SK-N-SH (cell line): ENCODE measurements at regions not wholly inside any gene's neighbourhood (a gene's known extent, or its start where the extent isn't known, plus 50 kb on each side); places are given as distances from the start of the nearest gene placed in this dataset.
A peak's percentile ranks its signal among the peaks of the same experiment; 100 is the strongest.

Source experiments
- CTCF ChIA-PET: fragments of 300-600, 350-600 bp; formaldehyde crosslinking; extraction: SDS; loops from one replicate; lab custom pipeline; 2021; lab: Yijun Ruan, JAX
- POLR2A ChIA-PET: fragments of 350-600 bp; sonication (Branson Sonifier 250); formaldehyde crosslinking; extraction: SDS; loops from one replicate; lab custom pipeline; 2020; ENCODE audit warnings: antibody characterized with exemption, inconsistent platforms; lab: Yijun Ruan, JAX
- DNase-seq: peaks from one replicate; pipeline ENCODE4 v3.0.0; 2012
- H2AFZ ChIP-seq: fragments of 200-600 bp; sonication (generic); 2 replicates; pipeline ENCODE4 v1.8.1; 2016; ENCODE audit warnings: antibody characterized with exemption, mild to moderate bottlenecking, low read depth
- H3F3A ChIP-seq: fragments of 200-600 bp; sonication (generic); replicated peaks from 2 replicates; pipeline ENCODE3; 2016; ENCODE audit warnings: antibody characterized with exemption, mild to moderate bottlenecking; ENCODE audit not compliant: insufficient read depth
- H3K27ac ChIP-seq, 2 experiments: fragments of 200-500 bp in 1 of 2; fragments of 200-600 bp in 1 of 2; sonication (Bioruptor generic) in 1 of 2; sonication (generic), shearing (Covaris generic) in 1 of 2; 2 replicates each; pipeline versions ENCODE4 v1.5.1 to v1.6.1; 2014 to 2016; ENCODE audit warnings: low read depth in 2 of 2, inconsistent platforms in 1 of 2, low read length in 1 of 2, mild to moderate bottlenecking in 1 of 2, mixed read lengths in 1 of 2
- H3K27me3 ChIP-seq: fragments of 200-600 bp; sonication (generic), shearing (Covaris generic); 2 replicates; pipeline ENCODE4 v1.6.1; 2016; ENCODE audit warnings: mixed run types; ENCODE audit not compliant: insufficient read depth
- H3K36me3 ChIP-seq, 2 experiments: fragments of 200-500 bp in 1 of 2; fragments of 200-600 bp in 1 of 2; sonication (Bioruptor generic) in 1 of 2; sonication (generic) in 1 of 2; replicated peaks in 1 of 2; 2 replicates each; pipeline versions ENCODE3 to v1.5.1; 2014 to 2016; ENCODE audit warnings: low read length in 1 of 2, mild to moderate bottlenecking in 1 of 2; ENCODE audit not compliant: insufficient read depth in 2 of 2, control insufficient read depth in 1 of 2
- H3K4me1 ChIP-seq, 2 experiments: fragments of 200-500 bp in 1 of 2; fragments of 200-600 bp in 1 of 2; sonication (Bioruptor generic) in 1 of 2; sonication (generic), shearing (Covaris generic) in 1 of 2; 2 replicates each; pipeline versions ENCODE4 v1.5.1 to v1.6.1; 2014 to 2016; ENCODE audit warnings: low read depth in 1 of 2, low read length in 1 of 2, mixed run types in 1 of 2; ENCODE audit not compliant: insufficient read depth in 2 of 2, control insufficient read depth in 1 of 2
- H3K4me2 ChIP-seq: fragments of 200-600 bp; sonication (generic), shearing (Covaris generic); 2 replicates; pipeline ENCODE4 v1.6.1; 2017; ENCODE audit warnings: mixed run types
- H3K4me3 ChIP-seq, 2 experiments: fragments of 200-500 bp in 1 of 2; fragments of 200-600 bp in 1 of 2; sonication (Bioruptor generic) in 1 of 2; sonication (generic), shearing (Covaris generic) in 1 of 2; 2 replicates each; pipeline versions ENCODE4 v1.5.1 to v1.8.1; 2014 to 2016; ENCODE audit warnings: low read depth in 2 of 2, inconsistent platforms in 1 of 2, low read length in 1 of 2, mild to moderate bottlenecking in 1 of 2, mixed read lengths in 1 of 2, moderate library complexity in 1 of 2
- H3K79me2 ChIP-seq: fragments of 200-600 bp; sonication (generic); 2 replicates; pipeline ENCODE4 v1.8.1; 2017; ENCODE audit warnings: mild to moderate bottlenecking; ENCODE audit not compliant: insufficient read depth
- H3K9ac ChIP-seq: fragments of 200-600 bp; sonication (generic); 2 replicates; pipeline ENCODE4 v1.6.1; 2017; ENCODE audit warnings: mixed run types
- H3K9me2 ChIP-seq: fragments of 200-600 bp; sonication (generic); 2 replicates; pipeline ENCODE4 v1.6.1; 2017; ENCODE audit warnings: mixed run types
- H3K9me3 ChIP-seq: fragments of 200-600 bp; sonication (generic); 2 replicates; pipeline ENCODE4 v1.6.1; 2017; ENCODE audit warnings: mixed run types, mild to moderate bottlenecking, moderate library complexity
- H4K20me1 ChIP-seq: fragments of 200-600 bp; sonication (generic); 2 replicates; pipeline ENCODE4 v1.6.1; 2017; ENCODE audit warnings: mild to moderate bottlenecking, mixed run types; ENCODE audit not compliant: insufficient read depth
- CTCF ChIP-seq: fragments of 200-600 bp; sonication (generic); IDR thresholded peaks from 2 replicates; pipeline ENCODE4 v1.6.1; 2017; ENCODE audit warnings: antibody characterized with exemption, mild to moderate bottlenecking, moderate library complexity
- GATA2 ChIP-seq: sonication (generic); formaldehyde crosslinking; IDR thresholded peaks from 2 replicates; pipeline ENCODE4 v1.5.0; 2020; ENCODE audit warnings: mild to moderate bottlenecking, missing genetic modification reagents
- JUND ChIP-seq: IDR thresholded peaks from 2 replicates; pipeline ENCODE4 v1.4.0; 2012
- MAX ChIP-seq: IDR thresholded peaks from 2 replicates; pipeline ENCODE4 v1.4.0; 2012; ENCODE audit warnings: low read depth
- NRF1 ChIP-seq: IDR thresholded peaks from 2 replicates; pipeline ENCODE4 v1.6.1; 2012; ENCODE audit warnings: low read depth, mild to moderate bottlenecking, low read length
- RAD21 ChIP-seq: IDR thresholded peaks from 2 replicates; pipeline ENCODE4 v1.6.1; 2012; ENCODE audit warnings: mild to moderate bottlenecking, low read length
- RCOR1 ChIP-seq: fragments of 150-350 bp; IDR thresholded peaks from 2 replicates; pipeline ENCODE4 v1.6.1; 2017; ENCODE audit warnings: antibody characterized with exemption, low read length
- REST ChIP-seq: IDR thresholded peaks from 2 replicates; pipeline ENCODE4 v1.6.1; 2012; ENCODE audit warnings: mild to moderate bottlenecking, low read depth, low read length, moderate library complexity
- RXRA ChIP-seq: IDR thresholded peaks from 2 replicates; pipeline ENCODE4 v1.4.0; 2012; ENCODE audit warnings: low read depth, mild to moderate bottlenecking, borderline replicate concordance
- SMC3 ChIP-seq: IDR thresholded peaks from 2 replicates; pipeline ENCODE4 v1.6.1; 2012; ENCODE audit warnings: low read depth, low read length, improper control_type of control experiment
- TEAD4 ChIP-seq: IDR thresholded peaks from 2 replicates; pipeline ENCODE4 v1.4.0; 2012; ENCODE audit warnings: mild to moderate bottlenecking, borderline replicate concordance; ENCODE audit not compliant: insufficient read depth
- USF1 ChIP-seq: IDR thresholded peaks from 2 replicates; pipeline ENCODE4 v1.4.0; 2012; ENCODE audit warnings: low read depth, borderline replicate concordance
- USF2 ChIP-seq: fragments of 150-350 bp; IDR thresholded peaks from 2 replicates; pipeline ENCODE4 v1.6.1; 2017; ENCODE audit warnings: antibody characterized with exemption, low read length, low read depth, borderline replicate concordance
- ZBTB33 ChIP-seq: IDR thresholded peaks from 2 replicates; pipeline ENCODE4 v1.4.0; 2012; ENCODE audit warnings: low read depth, borderline replicate concordance
- WGBS: methylation state at CpG from one replicate; pipeline ENCODE4 v1.1.6; 2017; ENCODE audit warnings: low lambda C conversion rate; 5-methylcytosine and 5-hydroxymethylcytosine counted together

GRCh38 chr10:120735773-120736371, 115.3 kb upstream of the WDR11 start:
- H3K79me2 ChIP-seq, result no peaks in the 10 kb centered on the region
- TF ChIP-seq ZBTB33 (no peak), MAX (no peak), RAD21 (peak; percentile 69), USF2 (no peak), CTCF (peak; percentile 83), SMC3 (peak; percentile 57), RXRA (no peak)
- no peaks in the 10 kb centered on the region for H3K4me1 ChIP-seq
- POLR2A ChIA-PET, result no interaction called here
- no peaks in the 10 kb centered on the region for H3K27me3 ChIP-seq
- no peaks in the 10 kb centered on the region for H4K20me1 ChIP-seq
- no peaks in the 10 kb centered on the region for H3K36me3 ChIP-seq
- no peaks in the 10 kb centered on the region for H3K9me2 ChIP-seq
- peak; percentile 22 for DNase-seq
- WGBS, result 30% methylated on average over 5 of the region's 5 CpGs
- no peaks in the 10 kb centered on the region for H3K9me3 ChIP-seq
- no peak overlapping the region for H3K27ac ChIP-seq
- H3F3A ChIP-seq, result peaks cover 24% of the 10 kb centered on the region
- H3K9ac ChIP-seq, result no peak overlapping the region
- no peak overlapping the region for H3K4me2 ChIP-seq
- CTCF ChIA-PET, result interaction anchor here (0.7 to 3.7 kb wide), 26 partner anchors 9 to 1049 kb away, joined by 3 to 45 read pairs (median 4); no protein-coding TSS in a partner anchor
- no peak overlapping the region; a peak in 1 of 4 replicates for H3K4me3 ChIP-seq
- no peak overlapping the region for H2AFZ ChIP-seq

GRCh38 chr10:120736377-120736776, 114.8 kb upstream of the WDR11 start:
- Histone ChIP-seq H3K79me2 (no peaks in the 10 kb centered on the region), H3F3A (peaks cover 24% of the 10 kb centered on the region), H3K27ac (no peak overlapping the region), H3K4me2 (no peak overlapping the region), H3K27me3 (no peaks in the 10 kb centered on the region), H3K9me3 (no peaks in the 10 kb centered on the region), H4K20me1 (no peaks in the 10 kb centered on the region), H3K36me3 (no peaks in the 10 kb centered on the region), H2AFZ (no peak overlapping the region), H3K4me3 (no peak overlapping the region), H3K9me2 (no peaks in the 10 kb centered on the region), H3K4me1 (no peaks in the 10 kb centered on the region), H3K9ac (no peak overlapping the region)
- 14% methylated on average over 2 of the region's 4 CpGs for WGBS
- POLR2A ChIA-PET, result no interaction called here
- CTCF ChIA-PET, result interaction anchor here (0.7 to 3.7 kb wide), 25 partner anchors 9 to 514 kb away, joined by 3 to 45 read pairs (median 3); no protein-coding TSS in a partner anchor
- DNase-seq, result no peak
- TF ChIP-seq NRF1, result no peak
- TF ChIP-seq MAX, result no peak
- TF ChIP-seq RCOR1, result no peak
- TF ChIP-seq RAD21, result no peak
- no peak for TF ChIP-seq REST
- TF ChIP-seq TEAD4, result no peak
- TF ChIP-seq USF1, result no peak
- no peak for TF ChIP-seq ZBTB33
- no peak for TF ChIP-seq JUND
- no peak for TF ChIP-seq GATA2 (CRISPR knock-in tag)
